Ishikawa (cell line): ENCODE measurements at regions not wholly inside any gene's neighbourhood (a gene's known extent, or its start where the extent isn't known, plus 50 kb on each side); places are given as distances from the start of the nearest gene placed in this dataset.

ENCODE experiments used
- CEBPB ChIP-seq: IDR thresholded peaks from 2 replicates; pipeline ENCODE4 v1.6.1; 2012
- CREB1 ChIP-seq: IDR thresholded peaks from 2 replicates; pipeline ENCODE4 v1.6.1; 2012; ENCODE audit warnings: low read depth
- EGR1 ChIP-seq: IDR thresholded peaks from 2 replicates; pipeline ENCODE4 v1.6.1; 2012
- EP300 ChIP-seq: IDR thresholded peaks from 2 replicates; pipeline ENCODE4 v1.6.1; 2012; ENCODE audit warnings: borderline replicate concordance
- FOXM1 ChIP-seq: IDR thresholded peaks from 2 replicates; pipeline ENCODE4 v1.6.1; 2012; ENCODE audit warnings: low read depth, borderline replicate concordance
- NFIC ChIP-seq: IDR thresholded peaks from 2 replicates; pipeline ENCODE4 v1.6.1; 2012
- RAD21 ChIP-seq: IDR thresholded peaks from 2 replicates; pipeline ENCODE4 v1.6.1; 2012; ENCODE audit warnings: low read depth
- TAF1 ChIP-seq: IDR thresholded peaks from 2 replicates; pipeline ENCODE4 v1.6.1; 2012; ENCODE audit warnings: low read depth, mild to moderate bottlenecking
- TCF12 ChIP-seq: IDR thresholded peaks from 2 replicates; pipeline ENCODE4 v1.6.1; 2012; ENCODE audit warnings: low read depth
- TEAD4 ChIP-seq: IDR thresholded peaks from 2 replicates; pipeline ENCODE4 v1.6.1; 2012
- YY1 ChIP-seq: IDR thresholded peaks from 2 replicates; pipeline ENCODE4 v1.6.1; 2012; ENCODE audit warnings: low read depth
- ZBTB7A ChIP-seq: IDR thresholded peaks from 2 replicates; pipeline ENCODE4 v1.6.1; 2012; ENCODE audit warnings: low read depth
- TF ChIP-seq, protein P1 (sequence below): IDR thresholded peaks from 2 replicates; pipeline ENCODE4 v1.6.1; 2012
- TF ChIP-seq, protein P2 (sequence below): IDR thresholded peaks from 2 replicates; pipeline ENCODE4 v1.6.1; 2012; ENCODE audit warnings: low read depth, mild to moderate bottlenecking
- TF ChIP-seq, protein P3 (sequence below): IDR thresholded peaks from 2 replicates; pipeline ENCODE4 v1.6.1; 2012

DNA sequence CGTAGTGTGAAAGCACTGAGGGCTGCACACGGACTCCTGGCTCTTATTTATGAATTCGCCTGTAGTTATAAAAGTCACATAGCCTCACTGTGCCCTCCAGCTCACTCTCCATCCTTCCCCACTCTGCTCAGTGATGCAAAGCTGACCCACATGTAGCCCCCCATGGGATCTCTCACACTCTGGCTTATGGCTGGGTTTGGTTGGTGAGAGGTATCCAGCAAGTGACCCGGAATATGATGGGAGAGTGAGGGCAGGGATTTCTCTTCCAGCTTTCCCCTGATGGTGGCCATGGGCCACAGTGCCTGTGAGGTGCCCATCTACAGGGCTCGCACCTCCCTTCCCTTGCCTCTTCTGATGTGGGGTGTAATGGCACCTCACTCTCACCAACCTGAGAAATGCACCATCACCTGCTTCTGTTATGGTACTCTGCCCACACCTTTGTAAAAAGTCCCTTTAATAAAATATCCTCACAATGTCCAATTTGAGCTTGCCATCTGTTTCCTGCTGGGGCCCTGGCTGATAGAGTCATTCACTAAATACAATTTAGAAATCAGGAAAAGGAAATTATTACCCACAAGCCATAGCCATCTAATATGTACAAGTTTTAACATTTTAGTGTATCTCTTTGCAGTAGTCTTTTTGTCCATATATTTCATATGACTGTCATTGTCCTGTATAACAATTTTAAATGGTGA is 93.6 kb downstream of the SCN11A start:
- TF ChIP-seq ZBTB7A (no peak), CREB1 (no peak), YY1 (no peak), TEAD4 (no peak), EP300 (no peak), TCF12 (no peak), RAD21 (no peak), TAF1 (no peak), NFIC (no peak)
- TF ChIP-seq, protein P1, sequence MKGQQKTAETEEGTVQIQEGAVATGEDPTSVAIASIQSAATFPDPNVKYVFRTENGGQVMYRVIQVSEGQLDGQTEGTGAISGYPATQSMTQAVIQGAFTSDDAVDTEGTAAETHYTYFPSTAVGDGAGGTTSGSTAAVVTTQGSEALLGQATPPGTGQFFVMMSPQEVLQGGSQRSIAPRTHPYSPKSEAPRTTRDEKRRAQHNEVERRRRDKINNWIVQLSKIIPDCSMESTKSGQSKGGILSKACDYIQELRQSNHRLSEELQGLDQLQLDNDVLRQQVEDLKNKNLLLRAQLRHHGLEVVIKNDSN: no peak
- TF ChIP-seq, protein P2, sequence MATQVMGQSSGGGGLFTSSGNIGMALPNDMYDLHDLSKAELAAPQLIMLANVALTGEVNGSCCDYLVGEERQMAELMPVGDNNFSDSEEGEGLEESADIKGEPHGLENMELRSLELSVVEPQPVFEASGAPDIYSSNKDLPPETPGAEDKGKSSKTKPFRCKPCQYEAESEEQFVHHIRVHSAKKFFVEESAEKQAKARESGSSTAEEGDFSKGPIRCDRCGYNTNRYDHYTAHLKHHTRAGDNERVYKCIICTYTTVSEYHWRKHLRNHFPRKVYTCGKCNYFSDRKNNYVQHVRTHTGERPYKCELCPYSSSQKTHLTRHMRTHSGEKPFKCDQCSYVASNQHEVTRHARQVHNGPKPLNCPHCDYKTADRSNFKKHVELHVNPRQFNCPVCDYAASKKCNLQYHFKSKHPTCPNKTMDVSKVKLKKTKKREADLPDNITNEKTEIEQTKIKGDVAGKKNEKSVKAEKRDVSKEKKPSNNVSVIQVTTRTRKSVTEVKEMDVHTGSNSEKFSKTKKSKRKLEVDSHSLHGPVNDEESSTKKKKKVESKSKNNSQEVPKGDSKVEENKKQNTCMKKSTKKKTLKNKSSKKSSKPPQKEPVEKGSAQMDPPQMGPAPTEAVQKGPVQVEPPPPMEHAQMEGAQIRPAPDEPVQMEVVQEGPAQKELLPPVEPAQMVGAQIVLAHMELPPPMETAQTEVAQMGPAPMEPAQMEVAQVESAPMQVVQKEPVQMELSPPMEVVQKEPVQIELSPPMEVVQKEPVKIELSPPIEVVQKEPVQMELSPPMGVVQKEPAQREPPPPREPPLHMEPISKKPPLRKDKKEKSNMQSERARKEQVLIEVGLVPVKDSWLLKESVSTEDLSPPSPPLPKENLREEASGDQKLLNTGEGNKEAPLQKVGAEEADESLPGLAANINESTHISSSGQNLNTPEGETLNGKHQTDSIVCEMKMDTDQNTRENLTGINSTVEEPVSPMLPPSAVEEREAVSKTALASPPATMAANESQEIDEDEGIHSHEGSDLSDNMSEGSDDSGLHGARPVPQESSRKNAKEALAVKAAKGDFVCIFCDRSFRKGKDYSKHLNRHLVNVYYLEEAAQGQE: no peak

DNA sequence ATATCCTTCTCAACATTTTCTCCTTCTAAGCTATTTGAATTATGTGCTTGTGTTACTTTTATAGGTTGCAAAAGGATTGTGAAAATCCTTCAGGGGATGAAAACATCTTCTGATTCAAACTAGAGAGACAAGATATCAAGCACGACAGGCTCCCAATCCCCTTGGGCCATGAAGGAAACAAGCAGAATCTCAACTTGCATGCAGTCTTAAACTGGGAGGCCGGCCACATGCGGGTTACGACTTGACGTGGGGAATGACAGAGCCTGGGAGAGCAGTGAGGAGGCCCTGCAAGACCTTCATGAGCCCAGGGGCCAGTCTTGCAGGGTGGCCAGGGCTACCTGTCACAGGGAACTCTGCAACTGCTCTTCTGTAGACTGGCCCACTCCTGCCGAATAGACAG is 94.4 kb downstream of the SCN11A start:
- TF ChIP-seq, protein P3, sequence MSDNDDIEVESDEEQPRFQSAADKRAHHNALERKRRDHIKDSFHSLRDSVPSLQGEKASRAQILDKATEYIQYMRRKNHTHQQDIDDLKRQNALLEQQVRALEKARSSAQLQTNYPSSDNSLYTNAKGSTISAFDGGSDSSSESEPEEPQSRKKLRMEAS: no peak
- TF ChIP-seq, protein P2: no peak

DNA sequence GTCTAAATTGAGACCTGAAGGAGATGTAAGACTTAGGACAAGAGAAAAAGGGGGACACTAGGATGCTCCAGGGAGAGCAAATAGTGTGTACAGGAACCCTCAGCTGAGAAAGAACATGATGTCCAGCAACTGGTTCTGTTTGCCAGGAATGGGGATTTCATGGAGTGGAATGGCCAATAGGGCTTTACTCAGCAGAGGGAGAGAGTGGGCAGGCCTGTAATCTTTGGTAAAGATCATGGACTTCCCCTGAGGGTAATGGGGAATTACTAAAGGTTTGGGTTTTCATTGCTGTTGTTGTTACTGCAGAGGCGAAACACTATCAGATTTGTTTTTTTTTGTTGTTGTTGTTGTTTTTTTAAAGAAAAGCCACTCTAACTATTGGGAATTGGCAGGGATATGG is 99.0 kb downstream of the SCN11A start:
- TF ChIP-seq ZBTB7A (no peak), EGR1 (no peak), YY1 (no peak), TAF1 (no peak), RAD21 (no peak), FOXM1 (no peak), TEAD4 (no peak), EP300 (no peak), NFIC (no peak), CREB1 (no peak), TCF12 (no peak), CEBPB (no peak)
- TF ChIP-seq, protein P2: no peak
- TF ChIP-seq, protein P1: no peak
- TF ChIP-seq, protein P3: no peak

DNA sequence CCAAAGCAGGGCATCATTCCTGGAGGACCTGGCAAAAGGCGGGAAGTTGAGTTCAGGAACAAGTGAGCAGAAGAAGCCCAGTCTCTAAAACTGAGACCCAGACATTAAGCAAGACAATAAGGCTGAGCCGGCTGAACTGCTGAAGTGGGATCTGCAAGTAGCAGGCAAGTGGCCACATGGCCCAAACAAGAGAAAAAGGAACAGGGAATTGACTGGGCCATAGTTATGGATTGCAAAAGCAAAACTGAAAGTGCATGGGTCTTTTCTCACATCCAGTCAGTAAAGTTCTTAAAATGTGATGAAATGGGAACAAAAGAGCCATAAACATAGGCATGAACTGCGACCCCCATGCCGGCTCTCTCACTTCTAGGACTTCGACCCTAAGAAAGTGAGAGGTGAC is 101.2 kb downstream of the SCN11A start:
- TF ChIP-seq EGR1: no peak
- TF ChIP-seq, protein P1: no peak
- no peak for TF ChIP-seq ZBTB7A
- no peak for TF ChIP-seq TAF1
- TF ChIP-seq, protein P3: no peak
